K562 (cell line): ENCODE measurements at regions not wholly inside any gene's neighbourhood (a gene's known extent, or its start where the extent isn't known, plus 50 kb on each side); places are given as distances from the start of the nearest gene placed in this dataset.
"Not testable (repeated sequence)": the region's sequence is repeated elsewhere in the genome, so short reads cannot be mapped to it uniquely, and the experiment has no call there.

ENCODE experiments used
- ATAC-seq: fragments of 200-7000 bp; cut with Tn5 transposase; 3 replicates; pipeline ENCODE4 v1.9.1; 2020; ENCODE audit warnings: moderate library complexity
- BruUV-seq: library from RNA; stranded (reverse); fragments of 400-500 nt; replicated peaks from 2 replicates; lab custom pipeline; 2021; lab: Mats Ljungman, UMichigan
- CTCF ChIA-PET: fragments of 300-600 bp; formaldehyde crosslinking; extraction: SDS; loops from one replicate; lab custom pipeline; 2021; ENCODE audit warnings: low intra/inter-chr PET ratio; lab: Yijun Ruan, JAX
- POLR2A ChIA-PET: fragments of 300-600, 350-650 bp; sonication (Branson Sonifier 250); formaldehyde crosslinking; extraction: SDS; loops from one replicate; lab custom pipeline; 2021; ENCODE audit warnings: antibody characterized with exemption, inconsistent platforms; lab: Yijun Ruan, JAX
- DNase-seq, 4 experiments: peaks; one replicate each; pipeline versions ENCODE4 v3.0.0 to v3.0.0-alpha.2; 2011 to 2018; ENCODE audit warnings: low spot score in 3 of 4, mixed read lengths in 3 of 4; ENCODE audit errors: extremely low read depth in 1 of 4
- FAIRE-seq: peaks from 2 replicates; lab custom pipeline; 2011; peaks lifted over from hg19 to GRCh38; lab: Jason Lieb, UNC
- H2AFZ ChIP-seq: 2 replicates; pipeline ENCODE4 v1.6.0; 2011; ENCODE audit warnings: low read depth, low read length, control low read depth, inconsistent platforms
- H3K27ac ChIP-seq: fragments of 200-600 bp; 3 replicates; pipeline ENCODE4 v1.8.0; 2011; ENCODE audit warnings: low read depth, mild to moderate bottlenecking, control low read depth, inconsistent platforms, low read length, moderate library complexity, mixed read lengths; ENCODE audit errors: extremely low read depth
- H3K27me3 ChIP-seq, 2 experiments: fragments of 300-600 bp in 1 of 2; 2 replicates in 1 of 2; 3 replicates in 1 of 2; pipeline versions ENCODE4 v1.6.0 to v1.8.0; 2011; ENCODE audit warnings: inconsistent platforms in 2 of 2, low read length in 2 of 2, mild to moderate bottlenecking in 1 of 2, mixed read lengths in 1 of 2, moderate library complexity in 1 of 2; ENCODE audit not compliant: control insufficient read depth in 2 of 2, insufficient read depth in 2 of 2
- H3K36me3 ChIP-seq: fragments of 300-600 bp; 3 replicates; pipeline ENCODE4 v1.8.0; 2011; ENCODE audit warnings: mild to moderate bottlenecking, low read length, inconsistent platforms; ENCODE audit not compliant: control insufficient read depth, insufficient read depth
- H3K4me1 ChIP-seq, 2 experiments: fragments of 200-600 bp in 1 of 2; replicated peaks in 1 of 2; 2 replicates in 1 of 2; 3 replicates in 1 of 2; pipeline versions ENCODE4 v1.5.1 to v1.8.0; 2011; ENCODE audit warnings: inconsistent platforms in 2 of 2, low read length in 2 of 2, mild to moderate bottlenecking in 1 of 2, mixed read lengths in 1 of 2, moderate library complexity in 1 of 2; ENCODE audit not compliant: control insufficient read depth in 2 of 2, insufficient read depth in 2 of 2
- H3K4me2 ChIP-seq: 2 replicates; pipeline ENCODE4 v1.6.1; 2011; ENCODE audit warnings: low read length, control low read depth, inconsistent platforms, mixed read lengths; ENCODE audit not compliant: insufficient read depth
- H3K4me3 ChIP-seq: fragments of 200-600 bp; sonication (generic), shearing (Covaris generic); 2 replicates; pipeline ENCODE4 v1.5.1; 2016; ENCODE audit warnings: control low read depth, inconsistent platforms
- H3K79me2 ChIP-seq: fragments of 200-600 bp; 3 replicates; pipeline ENCODE4 v1.8.0; 2011; ENCODE audit warnings: low read length, inconsistent platforms; ENCODE audit not compliant: control insufficient read depth, insufficient read depth
- H3K9ac ChIP-seq, 2 experiments: 2 replicates each; pipeline versions ENCODE4 v1.6.0 to v1.6.1; 2011; ENCODE audit warnings: low read depth in 2 of 2, low read length in 2 of 2, control low read depth in 1 of 2, inconsistent platforms in 1 of 2, mild to moderate bottlenecking in 1 of 2, mixed read lengths in 1 of 2; ENCODE audit not compliant: insufficient read depth in 1 of 2
- H3K9me1 ChIP-seq: one replicate; pipeline ENCODE4 v1.6.0; 2011; ENCODE audit warnings: inconsistent platforms, mild to moderate bottlenecking, low read length, moderate library complexity; ENCODE audit not compliant: control insufficient read depth, insufficient read depth
- H3K9me3 ChIP-seq: replicated peaks from 2 replicates; pipeline ENCODE4 v1.5.1; 2011; ENCODE audit warnings: low read depth, low read length, inconsistent platforms; ENCODE audit not compliant: control insufficient read depth, insufficient read depth
- H4K20me1 ChIP-seq: replicated peaks from 2 replicates; pipeline ENCODE4 v1.6.1; 2011; ENCODE audit warnings: low read length, inconsistent platforms, mixed read lengths; ENCODE audit not compliant: control insufficient read depth, insufficient read depth
- WGBS: fragments of 100-300 bp; shearing (Covaris generic); methylation state at CpG from one replicate; pipeline ENCODE4 v1.1.6; 2016; ENCODE audit warnings: low coverage, mixed read lengths; ENCODE audit not compliant: insufficient coverage; ENCODE audit errors: missing lambda C conversion rate; 5-methylcytosine and 5-hydroxymethylcytosine counted together
- in situ Hi-C: fragments of 300-500 bp; cut with MboI; formaldehyde crosslinking; loops from 4 replicates; pipeline ENCODE4 v1.15.0; 2018; ENCODE audit warnings: inconsistent platforms, mixed read lengths
- intact Hi-C: fragments of 100-400 bp; cut with micrococcal nuclease; formaldehyde crosslinking; loops from 2 replicates; pipeline ENCODE4 v1.14.2; 2022

DNA sequence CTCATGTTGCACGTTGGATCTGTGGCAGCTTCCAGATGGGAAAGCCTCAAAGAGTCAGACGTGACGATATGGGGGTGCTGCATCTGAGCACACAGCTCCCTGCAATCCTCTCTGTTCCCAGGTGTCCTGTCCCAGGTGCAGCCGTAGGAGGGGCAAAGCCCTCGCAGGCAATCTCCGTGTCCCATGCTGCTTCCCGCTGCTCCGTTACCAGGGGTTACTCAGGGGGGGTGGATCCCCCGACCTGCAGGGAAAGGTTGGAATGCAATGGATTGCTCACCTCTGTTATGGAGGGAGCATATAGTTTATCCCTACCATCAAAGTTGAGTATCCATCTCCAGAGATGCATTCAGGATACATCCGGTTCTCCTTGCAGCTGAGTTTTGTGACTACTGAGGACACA, 476.1 kb downstream of the GOLGA6L6 start:
- DNase-seq, H3K9me1 ChIP-seq, H3K9me3 ChIP-seq, CTCF ChIA-PET, POLR2A ChIA-PET, H4K20me1 ChIP-seq, H3K36me3 ChIP-seq, H3K79me2 ChIP-seq, ATAC-seq, H3K4me1 ChIP-seq, H3K9ac ChIP-seq, H3K27ac ChIP-seq, H3K4me3 ChIP-seq, BruUV-seq, intact Hi-C loops, H2AFZ ChIP-seq, H3K27me3 ChIP-seq, FAIRE-seq, H3K4me2 ChIP-seq: not testable (repeated sequence)
- WGBS: 0% methylated on average over 6 of the region's 10 CpGs
- in situ Hi-C loops: loop anchor here (10.0 to 25.0 kb wide), 3 partner anchors 597 to 1197 kb away; no protein-coding TSS in a partner anchor

- POLR2A ChIA-PET: not testable (repeated sequence)
Measured at GRCh38 chr15:20063167-20063566, 478.4 kb downstream of the GOLGA6L6 start.

DNA sequence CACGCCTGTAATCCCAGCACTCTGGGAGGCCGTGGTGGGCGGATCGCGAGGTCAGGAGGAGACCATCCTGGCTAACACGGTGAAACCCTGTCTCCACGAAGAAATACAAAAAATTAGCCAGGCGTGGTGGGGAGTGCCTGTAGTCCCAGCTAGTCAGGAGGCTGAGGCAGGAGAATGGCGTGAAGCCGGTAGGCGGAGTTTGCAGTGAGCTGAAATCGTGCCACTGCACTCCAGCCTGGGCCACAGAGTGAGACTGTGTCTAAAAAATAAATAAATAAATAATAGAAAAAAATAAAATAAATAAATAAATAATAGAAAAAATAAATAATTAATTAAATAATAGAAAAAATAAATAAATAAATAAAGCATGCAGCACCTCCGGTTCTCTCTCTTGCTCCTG, 480.8 kb downstream of the GOLGA6L6 start:
- H3K4me2 ChIP-seq, H3K27ac ChIP-seq, POLR2A ChIA-PET, H3K4me3 ChIP-seq, H3K36me3 ChIP-seq, H3K9me1 ChIP-seq, FAIRE-seq, H3K9me3 ChIP-seq, H2AFZ ChIP-seq, CTCF ChIA-PET, H4K20me1 ChIP-seq, H3K9ac ChIP-seq, H3K79me2 ChIP-seq, H3K4me1 ChIP-seq, DNase-seq, intact Hi-C loops, ATAC-seq, H3K27me3 ChIP-seq, BruUV-seq: not testable (repeated sequence)
- in situ Hi-C loops: loop anchor here (10.0 to 25.0 kb wide), 3 partner anchors 601 to 1201 kb away; no protein-coding TSS in a partner anchor
- WGBS: 0% methylated on average over 4 of the region's 13 CpGs

More at GRCh38 chr15:20063167-20063566, 478.4 kb downstream of the GOLGA6L6 start:
- H3K9me1 ChIP-seq, H3K27me3 ChIP-seq, H2AFZ ChIP-seq, DNase-seq, H3K4me3 ChIP-seq, H3K4me2 ChIP-seq, BruUV-seq, FAIRE-seq, intact Hi-C loops, H3K79me2 ChIP-seq, H4K20me1 ChIP-seq, H3K27ac ChIP-seq, H3K4me1 ChIP-seq, H3K36me3 ChIP-seq, H3K9ac ChIP-seq, CTCF ChIA-PET, H3K9me3 ChIP-seq, ATAC-seq: not testable (repeated sequence)
- in situ Hi-C loops: loop anchor here (10.0 to 25.0 kb wide), 3 partner anchors 599 to 1199 kb away; no protein-coding TSS in a partner anchor
- under 1% methylated on average over 6 of the region's 7 CpGs for WGBS

DNA sequence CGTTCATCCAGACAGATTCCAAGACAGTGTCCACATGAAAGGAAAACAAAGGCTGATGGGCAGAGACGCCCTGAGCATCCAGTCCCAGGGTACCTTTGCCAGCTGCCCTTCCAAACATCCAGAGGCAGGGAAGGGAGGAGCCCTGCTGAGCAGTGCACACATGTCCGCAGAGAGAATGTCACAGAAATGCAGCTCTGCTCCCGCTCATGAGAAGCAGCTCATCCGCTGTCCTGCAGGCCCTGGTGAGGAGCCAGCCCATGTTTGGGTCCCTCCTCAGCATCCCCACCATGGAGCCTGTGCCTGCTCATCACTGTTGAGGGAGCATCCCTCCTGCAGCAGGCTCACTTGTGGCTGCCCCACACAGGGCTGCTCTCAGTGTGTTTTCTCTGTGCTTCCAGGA, 484.7 kb downstream of the GOLGA6L6 start:
- DNase-seq, H3K4me3 ChIP-seq, H3K9me1 ChIP-seq, H3K36me3 ChIP-seq, H2AFZ ChIP-seq, intact Hi-C loops, POLR2A ChIA-PET, CTCF ChIA-PET, H3K27ac ChIP-seq, H3K4me1 ChIP-seq, H3K79me2 ChIP-seq, H3K27me3 ChIP-seq, H4K20me1 ChIP-seq, H3K9me3 ChIP-seq, FAIRE-seq, H3K4me2 ChIP-seq, H3K9ac ChIP-seq, BruUV-seq, ATAC-seq: not testable (repeated sequence)
- 0% methylated on average over 4 of the region's 5 CpGs for WGBS
- in situ Hi-C loops: loop anchor here (25.0 kb wide), 2 partner anchors 605 to 1205 kb away; no protein-coding TSS in a partner anchor
